SK-N-MC (cell line): ENCODE measurements at regions not wholly inside any gene's neighbourhood (a gene's known extent, or its start where the extent isn't known, plus 50 kb on each side); places are given as distances from the start of the nearest gene placed in this dataset.

Source experiments
- EZH2 ChIP-seq: fragments of 200-600 bp; sonication (generic); IDR thresholded peaks from one replicate; pipeline ENCODE4 v1.6.1; 2017; ENCODE audit warnings: antibody characterized with exemption
- POLR2AphosphoS5 ChIP-seq: IDR thresholded peaks from 2 replicates; pipeline ENCODE4 v1.6.1; 2012; ENCODE audit warnings: mild to moderate bottlenecking, low read depth, low read length, borderline replicate concordance

DNA sequence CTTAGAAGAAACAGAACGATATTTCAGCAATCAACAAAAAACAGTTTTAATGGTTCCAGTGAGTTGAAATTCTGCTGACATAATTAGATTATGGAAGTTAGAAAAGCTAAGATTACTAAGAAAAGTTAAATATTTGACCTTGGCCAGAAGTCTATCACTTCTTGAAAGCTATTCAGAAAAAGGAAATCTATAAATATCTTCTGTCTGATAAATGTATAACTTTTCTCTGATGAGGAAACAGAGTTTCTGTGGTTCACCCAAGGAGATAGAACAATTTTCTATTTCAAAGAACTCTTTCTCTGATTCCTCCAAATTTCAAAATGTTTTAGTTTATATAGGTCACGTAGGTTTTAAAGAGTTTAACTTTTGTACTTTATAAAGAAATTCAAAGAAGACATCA, 438.4 kb upstream of the CHORDC1 start:
- TF ChIP-seq EZH2 (no peak), POLR2AphosphoS5 (no peak)
